C4-2B (cell line): ENCODE measurements at regions not wholly inside any gene's neighbourhood (a gene's known extent, or its start where the extent isn't known, plus 50 kb on each side); places are given as distances from the start of the nearest gene placed in this dataset.

ENCODE experiments used
- CTCF ChIP-seq: fragments of 450-650 bp; conservative IDR thresholded peaks from 2 replicates; pipeline ENCODE4 v1.5.1; 2017; ENCODE audit warnings: mild to moderate bottlenecking
- ZFX ChIP-seq: fragments of 450-650 bp; IDR thresholded peaks from 2 replicates; pipeline ENCODE4 v1.6.1; 2017

- TF ChIP-seq CTCF: no peak
- TF ChIP-seq ZFX: no peak
Observed at GRCh38 chr20:1829531-1829930, 65.7 kb upstream of the SIRPA start.
